ENCODE measurements at regions not wholly inside any gene's neighbourhood (a gene's known extent, or its start where the extent isn't known, plus 50 kb on each side); places are given as distances from the start of the nearest gene placed in this dataset.

DNA sequence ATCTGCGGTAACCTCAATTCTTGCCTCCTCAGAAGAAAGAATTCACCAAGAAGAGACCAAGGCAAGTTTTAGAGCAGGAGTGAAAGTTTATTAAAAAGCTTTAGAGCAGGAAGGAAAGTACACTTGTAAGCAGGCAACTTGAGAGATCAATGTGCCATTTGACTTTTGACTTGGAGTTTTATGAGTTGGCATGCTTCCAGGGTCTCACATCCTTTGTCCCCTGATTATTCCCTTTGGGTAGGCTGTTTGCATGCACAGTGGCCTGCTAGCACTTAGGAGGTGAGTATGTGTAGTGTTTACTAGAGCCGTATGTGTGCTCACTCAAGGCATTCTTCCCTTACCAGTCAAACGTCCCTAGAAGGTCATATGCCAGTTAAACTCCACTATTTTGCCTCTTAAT, 111.0 kb upstream of the RAI14 start:
- no peaks in the 10 kb centered on the region for H3K27me3 ChIP-seq (ENCODE audit: insufficient read depth, low read depth, low read length)
- H3F3A ChIP-seq (ENCODE audit: insufficient read depth, low read length, poor library complexity, severe bottlenecking), result no peaks in the 10 kb centered on the region
- TF ChIP-seq RAD21 (conservative IDR thresholded peaks at IDR 0.05) (no peak), EZH2 (IDR thresholded peaks at IDR 0.05; ENCODE audit: borderline replicate concordance, insufficient read depth, low read length, poor library complexity, severe bottlenecking) (no peak), SMC3 (conservative IDR thresholded peaks at IDR 0.05; ENCODE audit: poor library complexity) (no peak), POLR2AphosphoS5 (IDR thresholded peaks at IDR 0.05) (no peak), CTCF (IDR thresholded peaks at IDR 0.05; ENCODE audit: poor library complexity, severe bottlenecking) (no peak), TAF1 (IDR thresholded peaks at IDR 0.05; ENCODE audit: low read depth) (no peak), MXI1 (conservative IDR thresholded peaks at IDR 0.05; ENCODE audit: poor library complexity, severe bottlenecking) (no peak), EP300 (conservative IDR thresholded peaks at IDR 0.05; ENCODE audit: poor library complexity, severe bottlenecking) (no peak)
- TF ChIP-seq, protein P1, sequence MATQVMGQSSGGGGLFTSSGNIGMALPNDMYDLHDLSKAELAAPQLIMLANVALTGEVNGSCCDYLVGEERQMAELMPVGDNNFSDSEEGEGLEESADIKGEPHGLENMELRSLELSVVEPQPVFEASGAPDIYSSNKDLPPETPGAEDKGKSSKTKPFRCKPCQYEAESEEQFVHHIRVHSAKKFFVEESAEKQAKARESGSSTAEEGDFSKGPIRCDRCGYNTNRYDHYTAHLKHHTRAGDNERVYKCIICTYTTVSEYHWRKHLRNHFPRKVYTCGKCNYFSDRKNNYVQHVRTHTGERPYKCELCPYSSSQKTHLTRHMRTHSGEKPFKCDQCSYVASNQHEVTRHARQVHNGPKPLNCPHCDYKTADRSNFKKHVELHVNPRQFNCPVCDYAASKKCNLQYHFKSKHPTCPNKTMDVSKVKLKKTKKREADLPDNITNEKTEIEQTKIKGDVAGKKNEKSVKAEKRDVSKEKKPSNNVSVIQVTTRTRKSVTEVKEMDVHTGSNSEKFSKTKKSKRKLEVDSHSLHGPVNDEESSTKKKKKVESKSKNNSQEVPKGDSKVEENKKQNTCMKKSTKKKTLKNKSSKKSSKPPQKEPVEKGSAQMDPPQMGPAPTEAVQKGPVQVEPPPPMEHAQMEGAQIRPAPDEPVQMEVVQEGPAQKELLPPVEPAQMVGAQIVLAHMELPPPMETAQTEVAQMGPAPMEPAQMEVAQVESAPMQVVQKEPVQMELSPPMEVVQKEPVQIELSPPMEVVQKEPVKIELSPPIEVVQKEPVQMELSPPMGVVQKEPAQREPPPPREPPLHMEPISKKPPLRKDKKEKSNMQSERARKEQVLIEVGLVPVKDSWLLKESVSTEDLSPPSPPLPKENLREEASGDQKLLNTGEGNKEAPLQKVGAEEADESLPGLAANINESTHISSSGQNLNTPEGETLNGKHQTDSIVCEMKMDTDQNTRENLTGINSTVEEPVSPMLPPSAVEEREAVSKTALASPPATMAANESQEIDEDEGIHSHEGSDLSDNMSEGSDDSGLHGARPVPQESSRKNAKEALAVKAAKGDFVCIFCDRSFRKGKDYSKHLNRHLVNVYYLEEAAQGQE (IDR thresholded peaks at IDR 0.05; ENCODE audit: borderline replicate concordance), result no peak
- H3K27ac ChIP-seq (ENCODE audit: low read length), result no peak overlapping the region
- no peak overlapping the region for H2AFZ ChIP-seq (ENCODE audit: low read depth, low read length)
- no peak overlapping the region for H3K4me3 ChIP-seq (ENCODE audit: low read length)
- H3K79me2 ChIP-seq (replicated peaks; ENCODE audit: insufficient read depth, low read length), result no peaks in the 10 kb centered on the region
- no peak overlapping the region for H3K4me2 ChIP-seq (ENCODE audit: low read length)
- no peaks in the 10 kb centered on the region for H3K9me2 ChIP-seq (ENCODE audit: insufficient read depth, low read length)
- H3K9ac ChIP-seq (ENCODE audit: low read length), result no peak overlapping the region
- no peaks in the 10 kb centered on the region for H3K9me3 ChIP-seq (ENCODE audit: low read length)
- no peaks in the 10 kb centered on the region for H3K36me3 ChIP-seq (ENCODE audit: insufficient read depth, low read length)
- H4K20me1 ChIP-seq (ENCODE audit: insufficient read depth), result no peaks in the 10 kb centered on the region

DNA sequence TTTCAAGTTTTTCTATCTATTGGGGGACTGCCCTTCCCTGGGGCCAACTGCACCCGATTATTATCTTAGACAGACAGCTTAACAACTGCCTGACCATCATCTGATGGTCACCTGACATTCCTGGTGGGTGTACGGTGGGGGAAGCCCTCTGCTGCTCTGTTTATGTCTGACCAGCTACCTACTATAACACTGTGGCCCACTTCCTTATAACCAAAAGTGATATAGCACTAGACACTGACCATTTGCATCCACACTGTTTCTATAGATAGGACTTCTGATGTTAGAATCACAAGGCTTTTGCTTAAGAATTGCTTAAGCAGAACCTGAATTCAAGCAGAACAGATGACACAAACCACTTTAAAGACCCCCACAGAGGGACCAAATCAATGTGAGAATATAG, 110.5 kb upstream of the RAI14 start:
- H4K20me1 ChIP-seq (ENCODE audit: insufficient read depth), result no peaks in the 10 kb centered on the region
- H3K27me3 ChIP-seq (ENCODE audit: insufficient read depth, low read depth, low read length), result no peaks in the 10 kb centered on the region
- H3K9ac ChIP-seq (ENCODE audit: low read length), result no peak overlapping the region
- no peaks in the 10 kb centered on the region for H3K79me2 ChIP-seq (replicated peaks; ENCODE audit: insufficient read depth, low read length)
- TF ChIP-seq, protein P1 (IDR thresholded peaks at IDR 0.05; ENCODE audit: borderline replicate concordance), result no peak
- TF ChIP-seq MXI1 (conservative IDR thresholded peaks at IDR 0.05; ENCODE audit: poor library complexity, severe bottlenecking) (no peak), EP300 (conservative IDR thresholded peaks at IDR 0.05; ENCODE audit: poor library complexity, severe bottlenecking) (no peak), RAD21 (conservative IDR thresholded peaks at IDR 0.05) (no peak), EZH2 (IDR thresholded peaks at IDR 0.05; ENCODE audit: borderline replicate concordance, insufficient read depth, low read length, poor library complexity, severe bottlenecking) (no peak), SMC3 (conservative IDR thresholded peaks at IDR 0.05; ENCODE audit: poor library complexity) (no peak), POLR2AphosphoS5 (IDR thresholded peaks at IDR 0.05) (no peak), CTCF (IDR thresholded peaks at IDR 0.05; ENCODE audit: poor library complexity, severe bottlenecking) (no peak), TAF1 (IDR thresholded peaks at IDR 0.05; ENCODE audit: low read depth) (no peak)
- H3K4me3 ChIP-seq (ENCODE audit: low read length), result no peak overlapping the region
- H3F3A ChIP-seq (ENCODE audit: insufficient read depth, low read length, poor library complexity, severe bottlenecking), result no peaks in the 10 kb centered on the region
- H3K36me3 ChIP-seq (ENCODE audit: insufficient read depth, low read length), result no peaks in the 10 kb centered on the region
- no peak overlapping the region for H3K4me2 ChIP-seq (ENCODE audit: low read length)
- H3K9me2 ChIP-seq (ENCODE audit: insufficient read depth, low read length), result no peaks in the 10 kb centered on the region
- no peak overlapping the region for H3K27ac ChIP-seq (ENCODE audit: low read length)
- no peaks in the 10 kb centered on the region for H3K9me3 ChIP-seq (ENCODE audit: low read length)
- H2AFZ ChIP-seq (ENCODE audit: low read depth, low read length), result no peak overlapping the region

All from neural cell (in vitro differentiated cells).